HAP-1 (cell line): ENCODE measurements at regions not wholly inside any gene's neighbourhood (a gene's known extent, or its start where the extent isn't known, plus 50 kb on each side); places are given as distances from the start of the nearest gene placed in this dataset.
"Not testable (repeated sequence)": the region's sequence is repeated elsewhere in the genome, so short reads cannot be mapped to it uniquely, and the experiment has no call there.

ENCODE experiments used
- DNase-seq, 2 experiments: peaks; one replicate each; pipeline ENCODE4 v3.0.0-alpha.2; 2016 to 2020; ENCODE audit warnings: low spot score in 2 of 2
- H3K27me3 ChIP-seq: fragments of 250-450 bp; sonication (Bioruptor Pico); 2 replicates; pipeline ENCODE4 v1.5.1; 2020; ENCODE audit warnings: low read depth, mild to moderate bottlenecking, moderate library complexity
- H3K36me3 ChIP-seq: fragments of 250-450 bp; sonication (Bioruptor Pico); replicated peaks from 2 replicates; pipeline ENCODE4 v1.5.1; 2020; ENCODE audit warnings: mild to moderate bottlenecking
- H3K4me1 ChIP-seq: fragments of 250-450 bp; sonication (Bioruptor Pico); 2 replicates; pipeline ENCODE4 v1.5.1; 2020; ENCODE audit warnings: mild to moderate bottlenecking
- H3K4me3 ChIP-seq: fragments of 250-450 bp; sonication (Bioruptor Pico); 2 replicates; pipeline ENCODE4 v1.5.1; 2020; ENCODE audit warnings: mild to moderate bottlenecking, moderate library complexity
- H3K9me3 ChIP-seq: fragments of 250-450 bp; sonication (Bioruptor Pico); 2 replicates; pipeline ENCODE4 v1.5.1; 2020; ENCODE audit warnings: mild to moderate bottlenecking, moderate library complexity
- in situ Hi-C: fragments of 300-500 bp; cut with MboI; formaldehyde crosslinking; loops from 3 replicates; pipeline ENCODE4 v1.14.3; 2020; ENCODE audit warnings: low sequenced_read_pairs, inconsistent platforms, mixed read lengths

- Histone ChIP-seq H3K9me3 (no peaks in the 10 kb centered on the region), H3K36me3 (no peaks in the 10 kb centered on the region), H3K27me3 (no peaks in the 10 kb centered on the region), H3K4me3 (no peak overlapping the region), H3K4me1 (no peaks in the 10 kb centered on the region)
- no peak for DNase-seq
- in situ Hi-C loops = no loop called here
These were observed 110.8 kb upstream of the NDN start for GRCh38 chr15:23797747-23798446.

GRCh38 chr15:23801881-23802280, 114.8 kb upstream of the NDN start:
- DNase-seq = no peak
- no peaks in the 10 kb centered on the region for H3K4me1 ChIP-seq
- no peaks in the 10 kb centered on the region for H3K36me3 ChIP-seq
- no peaks in the 10 kb centered on the region for H3K27me3 ChIP-seq
- H3K4me3 ChIP-seq = no peak overlapping the region
- H3K9me3 ChIP-seq = no peaks in the 10 kb centered on the region; the same call in 1 of the 2 replicates
- in situ Hi-C loops = no loop called here

GRCh38 chr15:23802896-23803435, 115.9 kb upstream of the NDN start:
- H3K4me3 ChIP-seq, H3K36me3 ChIP-seq, in situ Hi-C loops, H3K27me3 ChIP-seq, H3K9me3 ChIP-seq, H3K4me1 ChIP-seq, DNase-seq: not testable (repeated sequence)

GRCh38 chr15:23806980-23807379, 119.9 kb upstream of the NDN start:
- H3K27me3 ChIP-seq = no peaks in the 10 kb centered on the region
- H3K4me3 ChIP-seq = no peak overlapping the region
- no peak for DNase-seq
- no peaks in the 10 kb centered on the region; the same call in 1 of the 2 replicates for H3K9me3 ChIP-seq
- no peaks in the 10 kb centered on the region for H3K36me3 ChIP-seq
- no peaks in the 10 kb centered on the region for H3K4me1 ChIP-seq
- in situ Hi-C loops = no loop called here

- DNase-seq = no peak
- H3K4me1 ChIP-seq = no peaks in the 10 kb centered on the region
- 0 out of 2 replicates have a peak, but pooled peaks cover 2% of the 10 kb centered on the region for H3K9me3 ChIP-seq
- no peaks in the 10 kb centered on the region for H3K27me3 ChIP-seq
- in situ Hi-C loops = no loop called here
- H3K36me3 ChIP-seq = no peaks in the 10 kb centered on the region
- H3K4me3 ChIP-seq = no peak overlapping the region
These were observed 136.4 kb upstream of the NDN start for GRCh38 chr15:23823508-23823907.

- in situ Hi-C loops = no loop called here
- H3K4me1 ChIP-seq = no peaks in the 10 kb centered on the region
- no peaks in the 10 kb centered on the region for H3K36me3 ChIP-seq
- no peak for DNase-seq
- no peaks in the 10 kb centered on the region for H3K9me3 ChIP-seq
- no peak overlapping the region for H3K4me3 ChIP-seq
- no peaks in the 10 kb centered on the region for H3K27me3 ChIP-seq
These were observed 141.7 kb upstream of the NDN start for GRCh38 chr15:23828786-23829185.

- H3K36me3 ChIP-seq = no peaks in the 10 kb centered on the region
- no peak for DNase-seq
These were observed 148.8 kb upstream of the NDN start for GRCh38 chr15:23835953-23836352.

GRCh38 chr15:23839893-23840474, 152.9 kb upstream of the NDN start:
- Histone ChIP-seq H3K9me3 (no peaks in the 10 kb centered on the region; the same call in 1 of the 2 replicates), H3K36me3 (no peaks in the 10 kb centered on the region), H3K4me3 (no peak overlapping the region), H3K4me1 (no peaks in the 10 kb centered on the region), H3K27me3 (no peaks in the 10 kb centered on the region)
- in situ Hi-C loops = no loop called here
- no peak for DNase-seq

More at GRCh38 chr15:23835953-23836352, 148.8 kb upstream of the NDN start:
- Histone ChIP-seq H3K9me3 (no peaks in the 10 kb centered on the region), H3K27me3 (no peaks in the 10 kb centered on the region), H3K4me3 (no peak overlapping the region), H3K4me1 (no peaks in the 10 kb centered on the region)
- in situ Hi-C loops = no loop called here

- no peaks in the 10 kb centered on the region for H3K27me3 ChIP-seq
- in situ Hi-C loops = no loop called here
- H3K4me3 ChIP-seq = no peak overlapping the region
- H3K4me1 ChIP-seq = no peaks in the 10 kb centered on the region
- no peak for DNase-seq
- H3K9me3 ChIP-seq = peaks cover 3% of the 10 kb centered on the region; the same call in 1 of the 2 replicates
- no peaks in the 10 kb centered on the region for H3K36me3 ChIP-seq
These were observed 159.1 kb upstream of the NDN start for GRCh38 chr15:23846218-23846617.

GRCh38 chr15:23850666-23851065, 163.6 kb upstream of the NDN start:
- no peaks in the 10 kb centered on the region for H3K27me3 ChIP-seq
- H3K4me3 ChIP-seq = no peak overlapping the region
- in situ Hi-C loops = no loop called here
- H3K4me1 ChIP-seq = no peaks in the 10 kb centered on the region
- H3K9me3 ChIP-seq = peaks cover 3% of the 10 kb centered on the region; the same call in 1 of the 2 replicates
- H3K36me3 ChIP-seq = no peaks in the 10 kb centered on the region
- DNase-seq = no peak

GRCh38 chr15:23851921-23852320, 164.8 kb upstream of the NDN start:
- H3K4me1 ChIP-seq = no peaks in the 10 kb centered on the region
- H3K36me3 ChIP-seq = no peaks in the 10 kb centered on the region
- H3K4me3 ChIP-seq = no peak overlapping the region
- in situ Hi-C loops = no loop called here
- peaks cover 3% of the 10 kb centered on the region; the same call in 1 of the 2 replicates for H3K9me3 ChIP-seq
- no peaks in the 10 kb centered on the region for H3K27me3 ChIP-seq
- no peak for DNase-seq

GRCh38 chr15:23853286-23853685, 166.2 kb upstream of the NDN start:
- Histone ChIP-seq H3K27me3 (no peaks in the 10 kb centered on the region), H3K4me3 (no peak overlapping the region), H3K9me3 (peaks cover 3% of the 10 kb centered on the region; the same call in 1 of the 2 replicates), H3K36me3 (no peaks in the 10 kb centered on the region), H3K4me1 (no peaks in the 10 kb centered on the region)
- in situ Hi-C loops = no loop called here
- DNase-seq = no peak

- no peaks in the 10 kb centered on the region for H3K4me1 ChIP-seq
- no peaks in the 10 kb centered on the region for H3K36me3 ChIP-seq
- no peak for DNase-seq
- H3K27me3 ChIP-seq = no peaks in the 10 kb centered on the region
- in situ Hi-C loops = no loop called here
- H3K4me3 ChIP-seq = no peak overlapping the region
- no peaks in the 10 kb centered on the region; the same call in 1 of the 2 replicates for H3K9me3 ChIP-seq
These were observed 167.3 kb upstream of the NDN start for GRCh38 chr15:23854203-23854911.
